Pancreas (tissue), 10 donors: ENCODE measurements at regions not wholly inside any gene's neighbourhood (a gene's known extent, or its start where the extent isn't known, plus 50 kb on each side); places are given as distances from the start of the nearest gene placed in this dataset.

Experiments
- ATAC-seq, 4 donors: fragments of 200-7000 bp; cut with Tn5 transposase; one replicate each; pipeline versions ENCODE4 v1.8.0 to v1.9.1; 2020; ENCODE audit warnings: mild to moderate bottlenecking in 4 of 4, moderate library complexity in 4 of 4
- DNase-seq, 6 donors: peaks; one replicate each; pipeline ENCODE4 v3.0.0-alpha.2; 2020
- FAIRE-seq: peaks from 2 replicates; lab custom pipeline; 2012; peaks lifted over from hg19 to GRCh38; lab: Jason Lieb, UNC
- H3K27ac ChIP-seq, 4 donors: fragments of 200-600 bp; sonication (generic); 1 replicate in 3 of 4; 2 replicates in 1 of 4; pipeline versions ENCODE4 v1.5.0 to v1.8.0; 2020
- H3K27me3 ChIP-seq, 4 donors: fragments of 200-600 bp; one replicate each; pipeline ENCODE4 v1.8.0; 2021
- H3K36me3 ChIP-seq, 3 donors: fragments of 200-600 bp; sonication (generic) in 1 of 3; one replicate each; pipeline versions ENCODE4 v1.5.0 to v1.8.0; 2020 to 2021
- H3K4me1 ChIP-seq, 3 donors: fragments of 200-600 bp; one replicate each; pipeline ENCODE4 v1.8.0; 2021
- H3K4me3 ChIP-seq, 4 donors: fragments of 200-600 bp; sonication (generic) in 2 of 4; one replicate each; pipeline versions ENCODE4 v1.5.0 to v1.8.0; 2020 to 2021
- H3K9me3 ChIP-seq, 4 donors: fragments of 200-600 bp; one replicate each; pipeline ENCODE4 v1.8.0; 2021
- CTCF ChIP-seq, 4 donors: fragments of 200-600 bp; sonication (generic) in 3 of 4; IDR thresholded peaks; one replicate each; pipeline versions ENCODE4 v1.5.0 to v1.8.0; 2021; ENCODE audit warnings: antibody characterized with exemption in 4 of 4
- WGBS, 2 donors: extraction: QIAGEN DNeasy Blood & Tissue Kit; methylation state at CpG; one replicate each; pipeline ENCODE4 v1.1.7; 2013; 5-methylcytosine and 5-hydroxymethylcytosine counted together
- intact Hi-C, 3 donors: fragments of 100-400 bp; cut with DNase I; formaldehyde crosslinking; loops; one replicate each; pipeline versions ENCODE4 v1.11.1 to v1.14.2; 2022
- donor health status: healthy with polysubstance abuse.
- donor health status: DM: no; HTN: no; CAD: no; lungs with moderate emphysema.
- donor health status: DM: no; HTN: no; CAD: no.
- donor health status: control.
- donor health status: control.
- donor health status: Bipolar disorder and iron deficiency.
- donor health status: DM: yes; HTN: yes; CAD: no.
- donor health status: DM: no; HTN: no; CAD: no.
- donor health status: DM: no; HTN: no; CAD: no.
- donor health status: DM: yes; HTN: yes; CAD: no.

GRCh38 chr4:137700751-137701150 is 168.5 kb upstream of the PCDH18 start:
- H3K27me3 ChIP-seq, result no peaks in the 10 kb centered on the region
- 78 to 88% methylated on average over 4 of the region's 4 CpGs for WGBS, 2 donors
- H3K9me3 ChIP-seq, result no peaks in the 10 kb centered on the region
- intact Hi-C loops, result no loop called here
- no peak for DNase-seq
- H3K4me1 ChIP-seq, result no peaks in the 10 kb centered on the region
- no peak overlapping the region for H3K27ac ChIP-seq
- no peaks in the 10 kb centered on the region for H3K36me3 ChIP-seq
- no peak for FAIRE-seq
- peak in 2 of 4 donors; percentile 51 to 56 for ATAC-seq
- H3K4me3 ChIP-seq, result no peak overlapping the region
- no peak for TF ChIP-seq CTCF (IDR thresholded peaks at IDR 0.05)

GRCh38 chr4:137700072-137700471 is 167.8 kb upstream of the PCDH18 start:
- Histone ChIP-seq H3K9me3 (no peaks in the 10 kb centered on the region), H3K27me3 (no peaks in the 10 kb centered on the region), H3K36me3 (no peaks in the 10 kb centered on the region), H3K4me3 (no peak overlapping the region), H3K27ac (no peak overlapping the region), H3K4me1 (no peaks in the 10 kb centered on the region)
- WGBS, 2 donors, result 38 to 58% methylated on average over 1 of the region's 1 CpG
- no peak for ATAC-seq
- intact Hi-C loops, result no loop called here
- TF ChIP-seq CTCF (IDR thresholded peaks at IDR 0.05), result no peak
- FAIRE-seq, result no peak
- DNase-seq, result no peak

- DNase-seq (no peak), FAIRE-seq (no peak), ATAC-seq (no peak)
- Histone ChIP-seq H3K4me3 (no peak overlapping the region), H3K27ac (no peak overlapping the region), H3K36me3 (no peaks in the 10 kb centered on the region), H3K27me3 (no peaks in the 10 kb centered on the region), H3K9me3 (no peaks in the 10 kb centered on the region), H3K4me1 (no peaks in the 10 kb centered on the region)
- intact Hi-C loops, result no loop called here
- no peak for TF ChIP-seq CTCF (IDR thresholded peaks at IDR 0.05)
- WGBS, 2 donors, result 91 to 98% methylated on average over 1 of the region's 1 CpG
Measured at GRCh38 chr4:137694138-137694537, 161.8 kb upstream of the PCDH18 start.

GRCh38 chr4:137693641-137694040 is 161.3 kb upstream of the PCDH18 start:
- Histone ChIP-seq H3K27ac (no peak overlapping the region), H3K27me3 (no peaks in the 10 kb centered on the region), H3K4me3 (no peak overlapping the region), H3K9me3 (no peaks in the 10 kb centered on the region), H3K4me1 (no peaks in the 10 kb centered on the region), H3K36me3 (no peaks in the 10 kb centered on the region)
- ATAC-seq (no peak), DNase-seq (no peak), FAIRE-seq (no peak)
- no peak for TF ChIP-seq CTCF (IDR thresholded peaks at IDR 0.05)
- intact Hi-C loops, result no loop called here
- WGBS, 2 donors, result 81 to 94% methylated on average over 1 of the region's 1 CpG

- intact Hi-C loops, result no loop called here
- FAIRE-seq (no peak), DNase-seq (no peak), ATAC-seq (no peak)
- no peaks in the 10 kb centered on the region for H3K27me3 ChIP-seq
- no peak overlapping the region for H3K27ac ChIP-seq
- H3K4me1 ChIP-seq, result no peaks in the 10 kb centered on the region
- H3K9me3 ChIP-seq, result no peaks in the 10 kb centered on the region
- H3K4me3 ChIP-seq, result no peak overlapping the region
- H3K36me3 ChIP-seq, result no peaks in the 10 kb centered on the region
- no peak for TF ChIP-seq CTCF (IDR thresholded peaks at IDR 0.05)
Measured at GRCh38 chr4:137692205-137692604, 159.9 kb upstream of the PCDH18 start.
